Tibial nerve (tissue), 4 donors: ENCODE measurements at regions not wholly inside any gene's neighbourhood (a gene's known extent, or its start where the extent isn't known, plus 50 kb on each side); places are given as distances from the start of the nearest gene placed in this dataset.

Experiments used
- CTCF ChIP-seq, 5 experiments: fragments of 200-600 bp in 3 of 5; fragments of 450-650 bp in 2 of 5; sonication (generic) in 3 of 5; IDR thresholded peaks; one replicate each; pipeline ENCODE4 v1.5.1; 2016 to 2019; ENCODE audit warnings: antibody characterized with exemption in 5 of 5, mild to moderate bottlenecking in 3 of 5, moderate library complexity in 2 of 5
- EP300 ChIP-seq, 2 donors: sonication (generic); formaldehyde crosslinking; IDR thresholded peaks; one replicate each; pipeline ENCODE4 v1.6.1; 2017; ENCODE audit warnings: antibody characterized with exemption in 2 of 2, mild to moderate bottlenecking in 1 of 2

- TF ChIP-seq CTCF (IDR thresholded peaks at IDR 0.05): no peak
- TF ChIP-seq EP300 (IDR thresholded peaks at IDR 0.05): no peak
These were observed 132.5 kb upstream of the ZNF91 start for GRCh38 chr19:23527797-23528196.
